ENCODE measurements at regions not wholly inside any gene's neighbourhood (a gene's known extent, or its start where the extent isn't known, plus 50 kb on each side); places are given as distances from the start of the nearest gene placed in this dataset.
A peak's percentile ranks its signal among the peaks of the same experiment; 100 is the strongest.
"Not testable (repeated sequence)": the region's sequence is repeated elsewhere in the genome, so short reads cannot be mapped to it uniquely, and the experiment has no call there.

DNA sequence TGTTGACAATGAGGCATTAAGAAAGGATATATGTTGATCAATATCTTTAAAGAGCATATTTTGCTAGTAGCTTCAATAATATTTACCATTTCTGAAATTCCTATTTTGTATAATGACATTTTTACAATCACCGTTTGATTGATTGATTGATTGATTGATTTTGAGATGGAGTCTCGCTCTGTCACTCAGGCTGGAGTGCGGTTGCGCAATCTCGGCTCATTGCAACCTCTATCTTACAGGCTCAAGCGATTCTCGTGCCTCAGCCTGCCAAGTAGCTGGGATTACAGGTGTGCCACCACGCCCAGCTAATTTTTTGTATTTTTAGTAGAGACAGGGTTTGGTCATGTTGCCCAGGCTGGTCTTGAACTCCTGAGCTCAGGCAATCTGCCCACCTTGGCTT is 150.9 kb upstream of the TEX13D start:
- H3K36me3 ChIP-seq, H3K27me3 ChIP-seq, H3K4me1 ChIP-seq, H3K4me3 ChIP-seq, H3K9me3 ChIP-seq, H3K27ac ChIP-seq, DNase-seq: not testable (repeated sequence)

DNA sequence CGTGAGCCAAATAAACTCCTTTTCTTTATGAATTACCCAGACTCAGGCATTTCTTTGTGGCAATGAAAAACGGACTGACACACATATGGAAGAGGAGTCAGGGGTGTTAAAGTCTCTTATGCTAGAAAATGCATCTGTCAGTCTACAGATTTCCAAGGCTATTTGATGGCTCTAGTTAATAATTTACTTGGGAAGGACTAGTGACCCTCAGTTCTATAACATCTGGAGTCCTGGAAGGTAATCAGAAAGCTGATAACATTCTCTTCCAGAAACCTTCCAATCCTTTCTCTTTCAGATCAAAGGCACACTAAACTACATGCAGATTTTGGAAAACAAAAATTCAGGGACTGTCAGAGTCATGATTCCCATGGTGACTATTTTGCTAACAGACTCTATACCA is 142.0 kb upstream of the TEX13D start:
- no peak for TF ChIP-seq POLR2A (IDR thresholded peaks at IDR 0.05)
- TF ChIP-seq, protein P1, sequence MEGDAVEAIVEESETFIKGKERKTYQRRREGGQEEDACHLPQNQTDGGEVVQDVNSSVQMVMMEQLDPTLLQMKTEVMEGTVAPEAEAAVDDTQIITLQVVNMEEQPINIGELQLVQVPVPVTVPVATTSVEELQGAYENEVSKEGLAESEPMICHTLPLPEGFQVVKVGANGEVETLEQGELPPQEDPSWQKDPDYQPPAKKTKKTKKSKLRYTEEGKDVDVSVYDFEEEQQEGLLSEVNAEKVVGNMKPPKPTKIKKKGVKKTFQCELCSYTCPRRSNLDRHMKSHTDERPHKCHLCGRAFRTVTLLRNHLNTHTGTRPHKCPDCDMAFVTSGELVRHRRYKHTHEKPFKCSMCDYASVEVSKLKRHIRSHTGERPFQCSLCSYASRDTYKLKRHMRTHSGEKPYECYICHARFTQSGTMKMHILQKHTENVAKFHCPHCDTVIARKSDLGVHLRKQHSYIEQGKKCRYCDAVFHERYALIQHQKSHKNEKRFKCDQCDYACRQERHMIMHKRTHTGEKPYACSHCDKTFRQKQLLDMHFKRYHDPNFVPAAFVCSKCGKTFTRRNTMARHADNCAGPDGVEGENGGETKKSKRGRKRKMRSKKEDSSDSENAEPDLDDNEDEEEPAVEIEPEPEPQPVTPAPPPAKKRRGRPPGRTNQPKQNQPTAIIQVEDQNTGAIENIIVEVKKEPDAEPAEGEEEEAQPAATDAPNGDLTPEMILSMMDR (IDR thresholded peaks at IDR 0.05) = no peak
- Histone ChIP-seq H3K27me3 (no peaks in the 10 kb centered on the region), H3K27ac (no peak overlapping the region), H3K9me3 (no peaks in the 10 kb centered on the region), H3K4me3 (no peak overlapping the region), H3K36me3 (no peaks in the 10 kb centered on the region), H3K4me1 (no peaks in the 10 kb centered on the region)
- DNase-seq = no peak

- no peaks in the 10 kb centered on the region for H3K9me3 ChIP-seq
- no peak overlapping the region for H3K4me3 ChIP-seq
- DNase-seq = no peak
- no peaks in the 10 kb centered on the region for H3K36me3 ChIP-seq
- TF ChIP-seq POLR2A (IDR thresholded peaks at IDR 0.05) = no peak
- H3K4me1 ChIP-seq = no peaks in the 10 kb centered on the region
- peak overlapping the region in 1 of 4 donors; percentile 48 for H3K27ac ChIP-seq
- H3K27me3 ChIP-seq = no peaks in the 10 kb centered on the region
Measured at GRCh38 chrX:124194199-124194598, 138.3 kb upstream of the TEX13D start.

GRCh38 chrX:124194901-124195300 is 137.6 kb upstream of the TEX13D start:
- no peak for DNase-seq
- Histone ChIP-seq H3K4me3 (no peak overlapping the region), H3K36me3 (no peaks in the 10 kb centered on the region), H3K4me1 (no peaks in the 10 kb centered on the region), H3K27ac (peak overlapping the region in 1 of 4 donors; percentile 48), H3K27me3 (no peaks in the 10 kb centered on the region), H3K9me3 (no peaks in the 10 kb centered on the region)
- TF ChIP-seq, protein P1 (IDR thresholded peaks at IDR 0.05) = no peak
- no peak for TF ChIP-seq POLR2A (IDR thresholded peaks at IDR 0.05)

GRCh38 chrX:124203311-124203710 is 129.1 kb upstream of the TEX13D start:
- Histone ChIP-seq H3K27ac (no peak overlapping the region), H3K9me3 (no peaks in the 10 kb centered on the region), H3K4me1 (no peaks in the 10 kb centered on the region), H3K4me3 (no peak overlapping the region), H3K27me3 (no peaks in the 10 kb centered on the region), H3K36me3 (no peaks in the 10 kb centered on the region)
- TF ChIP-seq, protein P1 (IDR thresholded peaks at IDR 0.05) = no peak
- TF ChIP-seq POLR2A (IDR thresholded peaks at IDR 0.05) = no peak
- no peak for DNase-seq

DNA sequence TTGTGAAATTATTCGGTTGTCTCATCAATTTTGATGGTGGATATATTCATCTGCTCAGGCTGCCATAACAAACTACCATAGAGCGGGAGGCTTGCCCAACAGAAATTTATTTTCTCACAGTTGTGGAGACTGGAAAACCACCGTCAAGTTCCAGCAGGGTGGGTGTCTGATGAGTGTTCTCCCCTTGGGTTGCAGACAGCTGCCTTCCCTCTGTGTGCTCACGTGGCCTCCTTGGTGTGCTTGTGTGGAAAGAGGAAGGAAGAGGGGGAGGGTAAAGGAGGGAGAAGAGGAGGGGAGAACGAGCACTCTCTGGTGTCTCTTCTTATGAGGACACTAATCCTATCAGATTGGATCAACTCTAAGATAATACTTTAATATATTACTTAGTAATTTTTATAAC is 123.8 kb upstream of the TEX13D start:
- Histone ChIP-seq H3K4me3 (no peak overlapping the region), H3K27ac (no peak overlapping the region), H3K27me3 (no peaks in the 10 kb centered on the region), H3K4me1 (no peaks in the 10 kb centered on the region), H3K9me3 (no peaks in the 10 kb centered on the region), H3K36me3 (no peaks in the 10 kb centered on the region)
- no peak for DNase-seq
- TF ChIP-seq, protein P1 (IDR thresholded peaks at IDR 0.05) = no peak
- TF ChIP-seq POLR2A (IDR thresholded peaks at IDR 0.05) = no peak

DNA sequence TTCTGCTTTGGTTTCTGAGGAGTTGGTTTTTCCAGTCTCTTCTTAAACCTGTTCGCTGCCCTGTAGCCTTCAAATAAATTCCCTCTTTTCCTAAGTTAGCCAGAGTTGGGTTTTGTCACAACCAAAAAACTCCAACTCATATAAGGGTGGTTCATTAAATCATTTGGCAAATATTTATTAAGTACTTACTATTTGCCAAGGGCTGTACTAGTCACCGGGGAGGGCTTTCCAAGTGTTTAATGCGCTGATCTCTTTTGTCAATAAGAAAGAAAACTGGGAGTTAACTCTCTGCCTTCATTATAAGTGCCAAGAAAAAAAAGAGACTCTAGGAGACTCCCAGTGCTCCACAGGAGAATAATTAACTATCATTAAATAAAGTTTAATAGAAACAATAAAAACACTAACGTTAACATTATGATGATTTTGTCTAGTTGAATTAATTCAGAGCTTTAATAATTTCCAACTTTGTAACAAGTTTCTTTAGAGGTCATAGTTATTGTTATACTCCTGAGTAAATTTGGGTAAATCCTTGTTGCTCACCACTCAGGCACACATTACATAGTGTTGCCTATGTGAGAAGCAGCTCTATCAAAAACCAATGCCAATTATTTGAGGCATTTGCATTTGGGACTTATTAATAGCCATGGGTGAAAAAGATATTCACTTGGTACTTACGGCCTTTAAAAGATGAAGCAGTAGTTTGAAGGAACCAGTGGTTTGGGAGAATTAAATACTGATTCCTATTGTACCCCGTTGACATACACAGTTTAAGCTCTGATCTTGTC is 122.5 kb upstream of the TEX13D start:
- TF ChIP-seq, protein P1 (IDR thresholded peaks at IDR 0.05) = no peak
- TF ChIP-seq POLR2A (IDR thresholded peaks at IDR 0.05) = no peak
- Histone ChIP-seq H3K36me3 (no peaks in the 10 kb centered on the region), H3K27ac (no peak overlapping the region), H3K9me3 (no peaks in the 10 kb centered on the region), H3K4me3 (no peak overlapping the region), H3K27me3 (no peaks in the 10 kb centered on the region), H3K4me1 (no peaks in the 10 kb centered on the region)
- no peak for DNase-seq

Data from Peyer's patch (tissue), 4 donors.